Fibroblast of lung (primary cell): ENCODE measurements at regions not wholly inside any gene's neighbourhood (a gene's known extent, or its start where the extent isn't known, plus 50 kb on each side); places are given as distances from the start of the nearest gene placed in this dataset.

Source experiments
- DNase-seq, 2 donors: peaks; one replicate each; pipeline versions ENCODE4 v3.0.0 to v3.0.0-alpha.2; 2010; ENCODE audit warnings: low read depth in 2 of 2
- H2AFZ ChIP-seq: 2 replicates; pipeline ENCODE4 v1.5.1; 2012; ENCODE audit warnings: low read length, control low read depth, inconsistent platforms
- H3K27ac ChIP-seq: 2 replicates; pipeline ENCODE4 v1.5.1; 2011; ENCODE audit warnings: low read length, control low read depth; ENCODE audit not compliant: insufficient read depth
- H3K27me3 ChIP-seq: 2 replicates; pipeline ENCODE4 v1.5.1; 2011; ENCODE audit warnings: mild to moderate bottlenecking, low read length; ENCODE audit not compliant: control insufficient read depth, insufficient read depth
- H3K36me3 ChIP-seq: 2 replicates; pipeline ENCODE4 v1.5.1; 2011; ENCODE audit warnings: low read length; ENCODE audit not compliant: control insufficient read depth, insufficient read depth
- H3K4me1 ChIP-seq: 2 replicates; pipeline ENCODE4 v1.5.1; 2011; ENCODE audit warnings: low read length; ENCODE audit not compliant: control insufficient read depth, insufficient read depth; ENCODE audit errors: extremely low read depth
- H3K4me2 ChIP-seq: 2 replicates; pipeline ENCODE4 v1.5.1; 2011; ENCODE audit warnings: low read length, control low read depth; ENCODE audit not compliant: insufficient read depth; ENCODE audit errors: extremely low read depth
- H3K4me3 ChIP-seq, 4 experiments: fragments of 200-600 bp in 1 of 4; sonication (generic) in 1 of 4; replicated peaks in 1 of 4; 2 replicates each; pipeline ENCODE4 v1.5.1; 2011 to 2016; ENCODE audit warnings: low read length in 4 of 4, low read depth in 3 of 4, mild to moderate bottlenecking in 3 of 4, control low read depth in 2 of 4, inconsistent platforms in 1 of 4, mixed read lengths in 1 of 4; ENCODE audit not compliant: insufficient read depth in 1 of 4; ENCODE audit errors: control extremely low read depth in 1 of 4
- H3K79me2 ChIP-seq: 2 replicates; pipeline ENCODE4 v1.5.1; 2012; ENCODE audit warnings: mild to moderate bottlenecking, low read length, inconsistent platforms; ENCODE audit not compliant: control insufficient read depth, insufficient read depth
- H3K9ac ChIP-seq: 2 replicates; pipeline ENCODE4 v1.5.1; 2011; ENCODE audit warnings: mild to moderate bottlenecking, low read length, control low read depth; ENCODE audit not compliant: insufficient read depth
- H3K9me3 ChIP-seq: 2 replicates; pipeline ENCODE4 v1.5.1; 2012; ENCODE audit warnings: low read depth, low read length; ENCODE audit not compliant: control insufficient read depth, insufficient read depth
- H4K20me1 ChIP-seq: 2 replicates; pipeline ENCODE4 v1.5.1; 2011; ENCODE audit warnings: low read length; ENCODE audit not compliant: control insufficient read depth, insufficient read depth; ENCODE audit errors: extremely low read depth
- EZH2 ChIP-seq: IDR thresholded peaks from 2 replicates; pipeline ENCODE4 v1.5.1; 2012; ENCODE audit warnings: low read length, control low read depth, mild to moderate bottlenecking; ENCODE audit errors: missing control alignments
- TF ChIP-seq, protein P1 (sequence below), 2 donors: IDR thresholded peaks in 1 of 2; conservative IDR thresholded peaks in 1 of 2; 1 replicate in 1 of 2; 2 replicates in 1 of 2; pipeline ENCODE4 v1.5.1; 2011 to 2012; ENCODE audit warnings: low read length in 2 of 2, control low read depth in 1 of 2, inconsistent platforms in 1 of 2, low read depth in 1 of 2, mild to moderate bottlenecking in 1 of 2

DNA sequence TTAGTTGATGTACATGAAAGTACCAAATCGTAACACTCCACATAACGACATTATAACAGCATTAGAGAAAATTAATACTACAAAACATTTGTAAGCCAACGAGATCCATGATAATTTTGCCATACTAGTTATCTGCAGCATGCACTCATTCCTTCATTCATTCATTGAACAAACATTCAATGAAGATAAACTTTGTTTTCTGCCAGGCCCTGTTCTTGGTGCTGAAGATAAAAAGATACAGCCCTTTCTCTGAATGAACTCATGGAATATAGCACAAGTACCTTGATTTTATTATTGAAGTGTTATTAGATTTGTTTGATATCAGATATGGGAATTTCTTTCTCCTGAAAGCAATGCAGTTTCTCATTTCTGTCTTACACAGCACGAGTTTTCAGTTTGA, 524.0 kb downstream of the TFAP2A start:
- Histone ChIP-seq H3K4me2 (no peak overlapping the region), H2AFZ (no peak overlapping the region), H3K4me3 (no peak overlapping the region), H3K79me2 (no peaks in the 10 kb centered on the region), H3K4me1 (no peaks in the 10 kb centered on the region), H4K20me1 (no peaks in the 10 kb centered on the region), H3K27me3 (no peaks in the 10 kb centered on the region), H3K9ac (no peak overlapping the region), H3K27ac (no peak overlapping the region), H3K36me3 (no peaks in the 10 kb centered on the region), H3K9me3 (no peaks in the 10 kb centered on the region)
- TF ChIP-seq EZH2, result no peak
- TF ChIP-seq, protein P1, sequence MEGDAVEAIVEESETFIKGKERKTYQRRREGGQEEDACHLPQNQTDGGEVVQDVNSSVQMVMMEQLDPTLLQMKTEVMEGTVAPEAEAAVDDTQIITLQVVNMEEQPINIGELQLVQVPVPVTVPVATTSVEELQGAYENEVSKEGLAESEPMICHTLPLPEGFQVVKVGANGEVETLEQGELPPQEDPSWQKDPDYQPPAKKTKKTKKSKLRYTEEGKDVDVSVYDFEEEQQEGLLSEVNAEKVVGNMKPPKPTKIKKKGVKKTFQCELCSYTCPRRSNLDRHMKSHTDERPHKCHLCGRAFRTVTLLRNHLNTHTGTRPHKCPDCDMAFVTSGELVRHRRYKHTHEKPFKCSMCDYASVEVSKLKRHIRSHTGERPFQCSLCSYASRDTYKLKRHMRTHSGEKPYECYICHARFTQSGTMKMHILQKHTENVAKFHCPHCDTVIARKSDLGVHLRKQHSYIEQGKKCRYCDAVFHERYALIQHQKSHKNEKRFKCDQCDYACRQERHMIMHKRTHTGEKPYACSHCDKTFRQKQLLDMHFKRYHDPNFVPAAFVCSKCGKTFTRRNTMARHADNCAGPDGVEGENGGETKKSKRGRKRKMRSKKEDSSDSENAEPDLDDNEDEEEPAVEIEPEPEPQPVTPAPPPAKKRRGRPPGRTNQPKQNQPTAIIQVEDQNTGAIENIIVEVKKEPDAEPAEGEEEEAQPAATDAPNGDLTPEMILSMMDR (conservative IDR thresholded peaks at IDR 0.05 in 1 of 2, IDR thresholded peaks at IDR 0.05 in 1 of 2; ENCODE audit: low read depth in 1 of 2, low read length in 2 of 2), result no peak
- DNase-seq, result no peak

DNA sequence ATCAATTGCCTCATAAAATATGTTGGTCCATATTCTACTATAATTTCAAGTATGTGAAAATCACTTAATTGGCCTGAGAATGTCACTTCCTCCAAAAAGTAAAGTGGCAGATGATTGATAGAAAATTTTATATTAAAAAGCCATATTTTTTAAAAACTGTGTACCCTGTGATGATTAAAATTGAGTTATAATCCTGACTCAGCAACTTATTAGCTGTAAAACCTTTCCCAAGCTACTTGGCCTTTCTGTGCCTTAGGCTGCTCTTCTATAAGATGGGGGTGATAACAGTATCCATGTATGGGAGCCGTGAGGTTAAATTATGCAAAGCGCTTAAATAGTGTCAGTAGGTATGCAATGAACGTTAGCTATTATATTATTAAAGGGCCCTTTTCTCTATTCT, 524.4 kb downstream of the TFAP2A start:
- TF ChIP-seq EZH2, result no peak
- TF ChIP-seq, protein P1 (conservative IDR thresholded peaks at IDR 0.05 in 1 of 2, IDR thresholded peaks at IDR 0.05 in 1 of 2; ENCODE audit: low read depth in 1 of 2, low read length in 2 of 2), result no peak
- Histone ChIP-seq H3K27ac (no peak overlapping the region), H3K9me3 (no peaks in the 10 kb centered on the region), H3K27me3 (no peaks in the 10 kb centered on the region), H3K9ac (no peak overlapping the region), H3K4me2 (no peak overlapping the region), H3K36me3 (no peaks in the 10 kb centered on the region), H3K4me3 (no peak overlapping the region), H3K4me1 (no peaks in the 10 kb centered on the region), H2AFZ (no peak overlapping the region), H4K20me1 (no peaks in the 10 kb centered on the region), H3K79me2 (no peaks in the 10 kb centered on the region)
- DNase-seq, result no peak

DNA sequence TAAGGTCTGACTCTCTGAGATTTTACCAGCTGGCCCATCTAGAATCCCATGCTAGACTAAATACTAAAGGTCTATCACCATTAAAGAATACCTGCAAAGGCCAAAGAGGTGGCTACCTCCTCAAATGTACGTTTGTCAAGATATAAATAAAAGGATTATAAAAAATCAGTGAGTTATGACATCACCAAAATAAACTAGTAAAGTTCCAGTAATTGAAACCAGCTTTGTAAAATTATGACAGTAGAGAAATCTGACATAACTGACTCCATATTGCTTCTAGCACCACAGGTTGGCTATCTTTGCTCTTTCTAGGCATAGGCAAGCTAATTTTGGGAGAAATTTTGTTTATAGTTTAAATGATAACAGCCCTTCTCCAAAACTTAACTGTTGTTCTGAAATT, 536.3 kb downstream of the TFAP2A start:
- no peaks in the 10 kb centered on the region for H3K36me3 ChIP-seq
- H4K20me1 ChIP-seq, result no peaks in the 10 kb centered on the region
- no peaks in the 10 kb centered on the region for H3K79me2 ChIP-seq
- H3K4me2 ChIP-seq, result no peak overlapping the region
- no peak overlapping the region for H2AFZ ChIP-seq
- DNase-seq, result no peak
- no peak for TF ChIP-seq EZH2
- TF ChIP-seq, protein P1 (conservative IDR thresholded peaks at IDR 0.05 in 1 of 2, IDR thresholded peaks at IDR 0.05 in 1 of 2; ENCODE audit: low read depth in 1 of 2, low read length in 2 of 2), result no peak
- no peak overlapping the region for H3K4me3 ChIP-seq
- H3K27ac ChIP-seq, result no peak overlapping the region
- no peak overlapping the region for H3K9ac ChIP-seq
- H3K4me1 ChIP-seq, result no peaks in the 10 kb centered on the region
- no peaks in the 10 kb centered on the region for H3K9me3 ChIP-seq
- no peaks in the 10 kb centered on the region for H3K27me3 ChIP-seq
